GM11168 (cell line): ENCODE measurements at regions not wholly inside any gene's neighbourhood (a gene's known extent, or its start where the extent isn't known, plus 50 kb on each side); places are given as distances from the start of the nearest gene placed in this dataset.

ENCODE experiments used
- in situ Hi-C: fragments of 300-500 bp; cut with MboI; formaldehyde crosslinking; loops from one replicate; pipeline ENCODE4 v1.12.0; 2022; ENCODE audit warnings: low sequenced_read_pairs; ENCODE audit not compliant: unreplicated experiment

- in situ Hi-C loops, result no loop called here
These were observed 1478.8 kb downstream of the NCAM2 start for GRCh38 chr21:22476726-22477646.

- in situ Hi-C loops, result no loop called here
These were observed 1491.8 kb downstream of the NCAM2 start for GRCh38 chr21:22490049-22490448.

GRCh38 chr21:22516230-22516629 lies 1518.0 kb downstream of the NCAM2 start:
- in situ Hi-C loops, result no loop called here

- in situ Hi-C loops, result no loop called here
These were observed 1537.4 kb downstream of the NCAM2 start for GRCh38 chr21:22535630-22536029.

- in situ Hi-C loops, result no loop called here
These were observed 1538.3 kb downstream of the NCAM2 start for GRCh38 chr21:22536509-22536908.

GRCh38 chr21:22544747-22545146 lies 1546.5 kb downstream of the NCAM2 start:
- in situ Hi-C loops, result no loop called here

- in situ Hi-C loops, result no loop called here
These were observed 1554.2 kb downstream of the NCAM2 start for GRCh38 chr21:22552390-22552789.

- in situ Hi-C loops, result no loop called here
These were observed 1556.6 kb downstream of the NCAM2 start for GRCh38 chr21:22554690-22555316.

- in situ Hi-C loops, result no loop called here
These were observed 1558.6 kb downstream of the NCAM2 start for GRCh38 chr21:22556829-22557228.

GRCh38 chr21:22561946-22562345 lies 1563.7 kb downstream of the NCAM2 start:
- in situ Hi-C loops, result no loop called here

- in situ Hi-C loops, result no loop called here
These were observed 1575.6 kb downstream of the NCAM2 start for GRCh38 chr21:22573834-22574233.

GRCh38 chr21:22575165-22575584 lies 1577.0 kb downstream of the NCAM2 start:
- in situ Hi-C loops, result no loop called here

- in situ Hi-C loops, result no loop called here
These were observed 1581.5 kb downstream of the NCAM2 start for GRCh38 chr21:22579741-22580140.

- in situ Hi-C loops, result no loop called here
These were observed 1583.8 kb downstream of the NCAM2 start for GRCh38 chr21:22582026-22582425.

- in situ Hi-C loops, result no loop called here
These were observed 1586.1 kb downstream of the NCAM2 start for GRCh38 chr21:22584308-22584707.

GRCh38 chr21:22585558-22585957 lies 1587.3 kb downstream of the NCAM2 start:
- in situ Hi-C loops, result no loop called here

GRCh38 chr21:22597660-22598255 lies 1599.5 kb downstream of the NCAM2 start:
- in situ Hi-C loops, result no loop called here

- in situ Hi-C loops, result no loop called here
These were observed 1611.6 kb downstream of the NCAM2 start for GRCh38 chr21:22609802-22610201.

GRCh38 chr21:22627911-22628310 lies 1629.7 kb downstream of the NCAM2 start:
- in situ Hi-C loops, result no loop called here

- in situ Hi-C loops, result no loop called here
These were observed 1632.8 kb downstream of the NCAM2 start for GRCh38 chr21:22630953-22631465.

- in situ Hi-C loops, result no loop called here
These were observed 1634.0 kb downstream of the NCAM2 start for GRCh38 chr21:22632176-22632575.
